ENCODE measurements at regions not wholly inside any gene's neighbourhood (a gene's known extent, or its start where the extent isn't known, plus 50 kb on each side); places are given as distances from the start of the nearest gene placed in this dataset.

DNA sequence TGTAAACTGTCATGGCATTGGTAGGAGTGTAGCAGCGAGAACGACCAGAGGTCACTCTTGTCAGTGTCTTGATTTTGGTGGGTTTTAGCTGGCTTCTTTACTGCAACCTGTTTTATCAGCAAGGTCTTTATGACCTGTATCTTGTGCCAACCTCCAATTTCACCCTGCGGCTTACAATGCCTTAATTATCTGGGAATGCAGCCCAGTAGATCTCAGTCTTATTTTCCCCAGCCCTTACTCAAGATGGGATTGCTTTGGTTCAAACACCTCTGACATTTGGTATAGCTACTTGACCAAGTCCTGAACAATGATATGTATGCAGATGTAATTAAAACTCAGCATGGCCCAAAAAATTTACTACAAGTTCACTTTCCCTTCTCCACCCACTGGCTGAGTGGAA is 388.4 kb downstream of the RSL24D1 start:
- no peak for TF ChIP-seq CTCF (IDR thresholded peaks at IDR 0.05)
- TF ChIP-seq POLR2AphosphoS5 (IDR thresholded peaks at IDR 0.05) = no peak

Data from gastroesophageal sphincter (tissue), 3 donors.